HPDE6-E6E7 (cell line): ENCODE measurements at regions not wholly inside any gene's neighbourhood (a gene's known extent, or its start where the extent isn't known, plus 50 kb on each side); places are given as distances from the start of the nearest gene placed in this dataset.

Source experiments
- DNase-seq: peaks from one replicate; pipeline ENCODE4 v3.0.0; 2011; ENCODE audit warnings: missing footprints; ENCODE audit errors: extremely low spot score

DNA sequence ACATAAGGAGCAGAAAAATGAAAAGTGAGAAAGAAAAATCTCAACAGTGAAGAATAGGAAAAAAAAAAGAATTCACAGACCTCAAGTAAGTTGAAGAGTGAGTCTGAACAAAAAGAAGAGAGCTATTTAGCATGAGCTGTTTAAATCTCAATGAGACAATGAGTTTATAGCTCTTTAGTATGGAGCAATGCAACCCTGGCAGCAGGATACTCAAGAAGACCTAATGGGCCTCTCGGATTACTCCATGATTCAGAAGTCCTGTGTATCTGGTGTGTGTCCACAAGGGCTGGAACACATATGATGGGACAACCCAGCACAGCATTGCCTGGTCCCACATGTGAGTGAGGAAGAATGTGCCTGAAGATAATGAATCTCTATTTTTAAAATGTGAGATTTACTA is 563.1 kb upstream of the INTU start:
- no peak for DNase-seq

- DNase-seq, result no peak
These were observed 561.3 kb upstream of the INTU start for GRCh38 chr4:127071443-127071842.

GRCh38 chr4:127080141-127080540 is 552.6 kb upstream of the INTU start:
- DNase-seq, result no peak

DNA sequence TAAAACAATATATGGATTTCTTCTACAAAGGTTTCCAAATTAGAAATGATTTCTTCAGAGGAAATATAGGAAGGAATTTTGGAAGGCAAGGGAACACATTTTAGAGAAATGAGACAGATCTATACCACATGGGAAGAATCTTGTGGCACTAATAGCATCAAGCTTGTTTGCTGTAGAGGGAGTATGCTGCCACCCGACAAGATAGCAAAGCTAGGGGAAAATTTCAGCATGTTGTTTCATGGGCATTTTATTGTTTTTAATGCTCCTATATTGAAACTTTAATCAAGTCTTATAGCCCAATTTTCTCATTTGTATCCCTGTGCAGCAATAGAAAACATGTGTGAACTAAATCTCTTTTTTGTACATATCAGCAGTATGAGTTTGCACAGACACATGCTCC is 551.7 kb upstream of the INTU start:
- no peak for DNase-seq

- no peak for DNase-seq
These were observed 549.8 kb upstream of the INTU start for GRCh38 chr4:127082986-127083385.

DNA sequence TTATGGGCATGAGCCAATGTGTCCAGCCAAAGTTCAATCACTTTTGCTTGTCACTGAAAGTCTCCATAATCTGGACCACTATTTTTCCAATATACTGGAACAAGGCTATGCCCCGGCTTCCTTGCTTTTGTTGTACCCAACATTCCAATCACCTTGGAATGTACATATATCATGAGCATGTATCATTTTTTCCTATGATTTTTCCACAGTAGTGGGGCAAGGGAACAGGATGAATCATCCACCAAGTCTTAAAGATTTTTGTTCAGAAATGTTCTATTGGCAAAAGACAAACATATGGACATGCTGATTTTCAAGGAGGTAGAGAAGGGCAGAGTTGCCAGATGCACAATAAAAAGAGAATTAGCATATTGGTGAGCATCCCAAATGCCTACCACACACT is 548.1 kb upstream of the INTU start:
- no peak for DNase-seq

DNA sequence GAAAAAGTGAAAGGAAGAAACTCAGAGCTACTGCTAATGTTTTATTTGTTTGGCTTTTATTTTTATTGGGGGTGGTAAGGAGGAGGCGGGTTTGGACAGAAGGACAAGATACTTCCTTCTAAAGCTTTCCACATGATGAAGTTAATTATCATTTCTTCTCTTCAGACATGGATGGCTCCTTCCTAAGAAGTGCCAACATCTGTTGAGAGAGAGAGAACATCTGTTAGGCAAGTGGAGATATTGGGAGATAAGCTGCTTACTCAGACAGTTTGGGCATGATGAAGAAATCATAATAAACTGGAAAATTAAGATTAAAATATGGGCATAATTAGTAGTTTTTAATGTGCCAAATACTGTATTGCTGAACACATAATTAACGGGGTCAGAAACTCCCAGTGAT is 535.7 kb upstream of the INTU start:
- no peak for DNase-seq

GRCh38 chr4:127102361-127102760 is 530.4 kb upstream of the INTU start:
- no peak for DNase-seq

DNA sequence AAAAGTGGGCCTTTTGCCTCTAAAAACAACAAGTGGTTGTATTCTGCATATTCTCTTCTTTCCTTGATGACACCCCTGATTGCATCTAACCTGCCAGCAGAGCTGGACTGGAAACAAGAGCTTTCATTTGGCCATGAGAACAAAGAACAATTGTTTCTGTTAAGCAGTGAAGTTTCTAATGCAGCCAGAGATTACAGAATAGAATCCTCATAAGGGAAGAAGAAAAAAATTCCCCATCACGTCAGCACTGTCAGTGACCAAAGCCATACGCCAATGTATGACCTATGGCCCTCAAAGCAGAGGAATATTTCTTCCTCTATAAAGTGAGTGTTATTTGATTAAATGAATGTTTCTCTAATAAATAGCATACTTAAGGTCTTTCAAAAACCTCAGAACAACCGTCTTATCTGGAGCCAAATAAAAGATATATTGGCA is 529.1 kb upstream of the INTU start:
- DNase-seq, result no peak

- no peak for DNase-seq
These were observed 518.9 kb upstream of the INTU start for GRCh38 chr4:127113844-127114362.

GRCh38 chr4:127118681-127119080 is 514.1 kb upstream of the INTU start:
- no peak for DNase-seq

- DNase-seq, result no peak
These were observed 512.2 kb upstream of the INTU start for GRCh38 chr4:127120441-127121090.

- DNase-seq, result no peak
These were observed 507.8 kb upstream of the INTU start for GRCh38 chr4:127124919-127125318.

GRCh38 chr4:127126718-127127117 is 506.0 kb upstream of the INTU start:
- no peak for DNase-seq

GRCh38 chr4:127131527-127131926 is 501.2 kb upstream of the INTU start:
- DNase-seq, result no peak

GRCh38 chr4:127134490-127134889 is 498.3 kb upstream of the INTU start:
- DNase-seq, result no peak

- DNase-seq, result no peak
These were observed 494.2 kb upstream of the INTU start for GRCh38 chr4:127138586-127138985.

- DNase-seq, result no peak
These were observed 492.9 kb upstream of the INTU start for GRCh38 chr4:127139788-127140286.

DNA sequence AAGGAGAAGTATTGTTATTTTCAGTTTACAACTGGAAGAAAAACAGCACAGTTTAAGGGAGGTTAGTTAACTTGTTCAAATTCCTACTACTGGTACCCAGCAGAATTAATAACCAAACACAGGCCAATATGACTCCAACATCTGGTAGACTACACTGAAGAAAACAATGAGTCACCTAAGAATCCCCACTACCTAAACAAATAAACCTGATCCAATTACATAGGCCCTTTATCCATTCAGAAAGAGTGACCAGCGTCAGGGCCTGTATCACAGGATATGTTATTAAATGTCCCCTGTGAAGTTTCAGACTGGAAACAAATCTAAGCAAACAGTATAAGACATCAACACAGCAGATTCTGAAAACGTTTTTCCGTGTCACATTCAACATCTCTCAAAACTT is 492.5 kb upstream of the INTU start:
- DNase-seq, result no peak

GRCh38 chr4:127141856-127142255 is 490.9 kb upstream of the INTU start:
- DNase-seq, result no peak

DNA sequence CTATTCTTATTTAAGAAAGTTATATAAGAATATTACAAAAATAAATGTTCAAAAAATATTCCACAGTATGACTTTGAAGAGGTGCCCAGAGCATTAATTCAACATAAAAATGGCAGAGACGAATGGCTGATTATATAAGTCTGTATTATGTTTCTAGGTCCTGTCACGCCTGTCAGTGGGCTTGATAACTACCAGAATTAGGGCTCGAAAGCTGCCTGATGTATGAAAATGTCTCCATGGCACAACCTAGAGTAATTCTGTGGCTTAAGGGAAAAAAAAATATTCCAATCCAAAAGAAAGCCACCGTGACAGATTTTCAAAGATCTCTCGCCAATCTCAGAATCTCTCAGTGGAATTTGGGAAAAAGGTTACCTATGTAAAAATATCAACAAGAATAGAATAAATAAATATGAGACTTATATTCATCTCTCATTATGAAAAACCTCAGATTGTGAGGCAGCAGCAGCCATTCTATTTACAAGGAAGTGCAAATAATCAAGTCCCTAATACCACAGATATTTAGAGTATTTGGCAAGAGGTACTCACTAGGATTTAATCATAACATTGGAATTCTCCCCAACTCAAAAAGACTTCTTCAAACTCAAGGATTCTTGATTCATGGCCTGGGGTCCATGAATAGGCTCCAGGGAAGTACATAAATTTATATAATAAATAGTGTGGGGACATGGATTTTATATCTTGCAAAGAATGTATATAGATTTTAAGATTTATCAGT is 489.1 kb upstream of the INTU start:
- DNase-seq, result no peak

DNA sequence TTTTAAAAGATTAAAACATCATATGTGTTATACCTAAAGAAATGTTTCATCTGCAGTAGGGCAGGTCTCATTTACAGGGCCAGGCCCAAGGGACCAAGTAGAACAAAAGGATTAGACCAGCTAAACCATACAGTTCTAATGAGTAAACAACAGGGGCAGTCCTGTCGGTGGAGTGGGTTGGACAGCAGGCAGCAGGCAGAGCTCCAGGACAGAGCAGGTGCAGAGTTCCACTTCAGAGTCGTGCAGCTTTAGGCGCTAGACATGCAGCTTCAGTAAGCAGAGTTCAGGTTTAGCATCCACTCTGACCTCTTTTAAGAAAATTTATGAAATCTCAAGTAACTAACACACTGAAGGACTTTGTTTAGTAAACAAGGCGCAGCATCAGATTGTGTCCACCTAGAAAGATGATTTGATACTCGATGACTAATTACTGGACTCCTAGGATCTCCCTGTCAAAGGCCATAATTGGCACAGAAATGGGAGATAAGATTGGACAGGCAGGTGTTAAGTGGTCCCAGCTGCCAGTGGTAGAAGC is 487.7 kb upstream of the INTU start:
- DNase-seq, result no peak

GRCh38 chr4:127148165-127148564 is 484.6 kb upstream of the INTU start:
- no peak for DNase-seq
